SH-SY5Y (cell line): ENCODE measurements at regions not wholly inside any gene's neighbourhood (a gene's known extent, or its start where the extent isn't known, plus 50 kb on each side); places are given as distances from the start of the nearest gene placed in this dataset.

Source experiments
- GATA2 ChIP-seq: IDR thresholded peaks from 2 replicates; pipeline ENCODE4 v1.6.1; 2011; ENCODE audit warnings: mild to moderate bottlenecking, low read depth, low read length
- GATA3 ChIP-seq: IDR thresholded peaks from 2 replicates; pipeline ENCODE4 v1.6.1; 2011; ENCODE audit warnings: low read depth, mild to moderate bottlenecking, low read length, moderate library complexity

DNA sequence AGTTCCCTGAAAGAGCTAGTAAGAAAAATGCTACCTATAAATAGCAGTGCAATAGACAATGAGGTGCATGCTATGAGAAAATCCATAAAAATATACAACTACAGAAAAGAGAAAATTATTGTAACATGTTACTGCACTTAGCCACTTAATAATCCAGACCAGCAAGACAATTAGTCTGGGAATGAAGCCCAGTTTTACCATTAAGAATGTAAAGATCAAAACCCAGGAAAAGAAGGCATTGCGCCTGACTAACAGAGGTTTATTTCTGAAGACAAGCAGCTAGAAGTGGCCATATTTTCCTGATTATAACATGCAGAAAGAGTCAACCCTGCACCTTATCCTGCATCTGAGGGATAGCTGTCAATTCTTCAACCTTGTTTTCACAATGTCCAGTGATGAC lies 276.4 kb upstream of the PRMT6 start:
- TF ChIP-seq GATA2 (no peak), GATA3 (no peak)
